A549 (cell line): ENCODE measurements at regions not wholly inside any gene's neighbourhood (a gene's known extent, or its start where the extent isn't known, plus 50 kb on each side); places are given as distances from the start of the nearest gene placed in this dataset.

Experiments
- ATAC-seq, 2 experiments: fragments of 200-7000 bp in 1 of 2; fragments of >200 bp in 1 of 2; cut with Nextera tagmentation in 1 of 2; cut with Tn5 transposase in 1 of 2; 3 replicates each; pipeline versions ENCODE4 v1.8.0 to v1.9.1; 2018 to 2020; ENCODE audit warnings: mild to moderate bottlenecking in 1 of 2, moderate library complexity in 1 of 2
- CTCF ChIA-PET: fragments of 300-600 bp; sonication (Branson Sonifier 250); formaldehyde crosslinking; extraction: SDS; loops from one replicate; lab custom pipeline; 2021; ENCODE audit warnings: antibody characterized with exemption, inconsistent platforms; lab: Yijun Ruan, JAX
- POLR2A ChIA-PET: fragments of 350-600 bp; formaldehyde crosslinking; extraction: SDS; loops from one replicate; lab custom pipeline; 2021; ENCODE audit warnings: antibody characterized with exemption, inconsistent platforms; lab: Yijun Ruan, JAX
- DNase-seq, 2 experiments: peaks; one replicate each; pipeline versions ENCODE4 v3.0.0 to v3.0.0-alpha.2; 2011 to 2016; ENCODE audit warnings: low read depth in 1 of 2, low spot score in 1 of 2
- FAIRE-seq: peaks from 2 replicates; lab custom pipeline; 2011; peaks lifted over from hg19 to GRCh38; lab: Jason Lieb, UNC
- H3K27ac ChIP-seq, 2 experiments: fragments of >200 bp; sonication (Bioruptor Twin); formaldehyde crosslinking; 3 replicates each; pipeline ENCODE4 v1.5.1; 2016 to 2017
- H3K4me1 ChIP-seq: fragments of >200 bp; sonication (Bioruptor Twin); formaldehyde crosslinking; 3 replicates; pipeline ENCODE4 v1.6.1; 2016
- H3K4me2 ChIP-seq: fragments of >200 bp; sonication (Bioruptor Twin); formaldehyde crosslinking; 3 replicates; pipeline ENCODE4 v1.6.1; 2016
- H3K4me3 ChIP-seq: fragments of >200 bp; sonication (Bioruptor Twin); formaldehyde crosslinking; 3 replicates; pipeline ENCODE4 v1.5.1; 2016
- H3K9me3 ChIP-seq: fragments of >200 bp; sonication (Bioruptor Twin); formaldehyde crosslinking; 3 replicates; pipeline ENCODE4 v1.6.1; 2016
- ATOH8 ChIP-seq: fragments of 250-450 bp; sonication (Bioruptor Pico); IDR thresholded peaks from 2 replicates; pipeline ENCODE4 v1.5.0; 2020; ENCODE audit warnings: low read depth, mild to moderate bottlenecking, moderate library complexity
- CBX2 ChIP-seq: fragments of 200-600 bp; sonication (generic); IDR thresholded peaks from 2 replicates; pipeline ENCODE4 v1.6.1; 2016; ENCODE audit warnings: low read depth, mild to moderate bottlenecking, borderline replicate concordance
- CBX8 ChIP-seq: fragments of 200-600 bp; sonication (generic); IDR thresholded peaks from 2 replicates; pipeline ENCODE4 v1.6.1; 2016
- CEBPB ChIP-seq, 2 experiments: fragments of >200 bp in 1 of 2; sonication (Bioruptor Twin) in 1 of 2; formaldehyde crosslinking in 1 of 2; IDR thresholded peaks; 2 replicates each; pipeline ENCODE4 v1.6.1; 2012 to 2016
- CHD2 ChIP-seq: fragments of 150-350 bp; IDR thresholded peaks from 2 replicates; pipeline ENCODE4 v1.6.1; 2014; ENCODE audit warnings: low read length; ENCODE audit not compliant: partially characterized antibody
- CHD4 ChIP-seq: fragments of 200-600 bp; sonication (generic); IDR thresholded peaks from 2 replicates; pipeline ENCODE4 v1.6.1; 2016; ENCODE audit warnings: antibody characterized with exemption, mild to moderate bottlenecking, borderline replicate concordance
- EHMT2 ChIP-seq: fragments of 200-600 bp; sonication (generic); IDR thresholded peaks from 2 replicates; pipeline ENCODE4 v1.6.1; 2016; ENCODE audit warnings: antibody characterized with exemption, low read depth, mild to moderate bottlenecking, moderate library complexity
- ESRRA ChIP-seq: fragments of 150-350 bp; IDR thresholded peaks from 2 replicates; pipeline ENCODE4 v1.6.1; 2014; ENCODE audit warnings: mild to moderate bottlenecking, low read length, borderline replicate concordance
- FOSL2 ChIP-seq, 2 experiments: fragments of 450-650 bp in 1 of 2; fragments of >200 bp in 1 of 2; sonication (Bioruptor Twin) in 1 of 2; formaldehyde crosslinking; IDR thresholded peaks; 2 replicates each; pipeline versions ENCODE4 v1.5.0 to v1.6.1; 2016 to 2020; ENCODE audit warnings: mild to moderate bottlenecking in 1 of 2, moderate library complexity in 1 of 2
- HDAC2 ChIP-seq: fragments of 200-600 bp; sonication (generic); IDR thresholded peaks from 2 replicates; pipeline ENCODE4 v1.6.1; 2016
- HOXA7 ChIP-seq: fragments of 250-450 bp; sonication (Bioruptor Pico); IDR thresholded peaks from 2 replicates; pipeline ENCODE4 v1.5.0; 2020; ENCODE audit warnings: mild to moderate bottlenecking, moderate library complexity
- HOXB13 ChIP-seq: fragments of 250-450 bp; sonication (Bioruptor Pico); IDR thresholded peaks from 2 replicates; pipeline ENCODE4 v1.5.0; 2020; ENCODE audit warnings: low read depth, mild to moderate bottlenecking, moderate library complexity
- HOXB5 ChIP-seq: fragments of 250-450 bp; sonication (Bioruptor Pico); IDR thresholded peaks from 2 replicates; pipeline ENCODE4 v1.5.0; 2020; ENCODE audit warnings: mild to moderate bottlenecking, moderate library complexity
- JUNB ChIP-seq: fragments of >200 bp; sonication (Bioruptor Twin); formaldehyde crosslinking; IDR thresholded peaks from 2 replicates; pipeline ENCODE4 v1.6.1; 2016
- KDM1A ChIP-seq: fragments of 200-600 bp; sonication (generic); IDR thresholded peaks from 2 replicates; pipeline ENCODE4 v1.6.1; 2016; ENCODE audit warnings: low read depth, mild to moderate bottlenecking
- NFE2L2 ChIP-seq: fragments of 150-350 bp; conservative IDR thresholded peaks from 2 replicates; pipeline ENCODE4 v1.6.1; 2014; ENCODE audit warnings: low read length
- PHF8 ChIP-seq: fragments of 200-600 bp; sonication (generic); IDR thresholded peaks from 2 replicates; pipeline ENCODE4 v1.6.1; 2016; ENCODE audit warnings: low read depth, mild to moderate bottlenecking, antibody characterized with exemption, moderate library complexity, borderline replicate concordance
- RAD21 ChIP-seq, 2 experiments: fragments of >200 bp in 1 of 2; sonication (Bioruptor Twin) in 1 of 2; formaldehyde crosslinking in 1 of 2; IDR thresholded peaks in 1 of 2; conservative IDR thresholded peaks in 1 of 2; 2 replicates in 1 of 2; 3 replicates in 1 of 2; pipeline ENCODE4 v1.6.1; 2012 to 2018; ENCODE audit warnings: inconsistent platforms in 1 of 2
- RARB ChIP-seq: fragments of 250-450 bp; sonication (Bioruptor Pico); IDR thresholded peaks from 2 replicates; pipeline ENCODE4 v1.8.0; 2021; ENCODE audit warnings: mild to moderate bottlenecking, moderate library complexity
- RFX5 ChIP-seq: fragments of 450-650 bp; IDR thresholded peaks from 2 replicates; pipeline ENCODE4 v1.7.1; 2014; ENCODE audit warnings: antibody characterized with exemption, mild to moderate bottlenecking, moderate library complexity
- SMC3 ChIP-seq: fragments of >200 bp; sonication (Bioruptor Twin); formaldehyde crosslinking; IDR thresholded peaks from 3 replicates; pipeline ENCODE4 v1.6.1; 2018; ENCODE audit warnings: inconsistent platforms
- TFCP2L1 ChIP-seq: fragments of 250-450 bp; sonication (Bioruptor Pico); IDR thresholded peaks from 2 replicates; pipeline ENCODE4 v1.5.0; 2021; ENCODE audit warnings: mild to moderate bottlenecking
- TP53 ChIP-seq: fragments of 250-450 bp; sonication (Bioruptor Pico); IDR thresholded peaks from 2 replicates; pipeline ENCODE4 v1.5.0; 2021; ENCODE audit warnings: mild to moderate bottlenecking, moderate library complexity
- ZNF302 ChIP-seq: fragments of 250-450 bp; sonication (Bioruptor Pico); IDR thresholded peaks from 2 replicates; pipeline ENCODE4 v1.9.0; 2021; ENCODE audit warnings: inconsistent platforms, mild to moderate bottlenecking, moderate library complexity
- ZSCAN20 ChIP-seq: fragments of 250-450 bp; sonication (Bioruptor Pico); IDR thresholded peaks from 2 replicates; pipeline ENCODE4 v1.8.0; 2022; ENCODE audit warnings: mild to moderate bottlenecking, moderate library complexity
- WGBS: methylation state at CpG from one replicate; pipeline ENCODE4 v1.1.6; 2017; ENCODE audit errors: missing lambda C conversion rate; 5-methylcytosine and 5-hydroxymethylcytosine counted together
- TF ChIP-seq, protein P1 (sequence below): IDR thresholded peaks from 2 replicates; pipeline ENCODE4 v1.6.1; 2012; ENCODE audit warnings: low read depth, borderline replicate concordance
- TF ChIP-seq, protein P2 (sequence below): fragments of 250-450 bp; sonication (Bioruptor Pico); IDR thresholded peaks from 2 replicates; pipeline ENCODE4 v1.5.0; 2021; ENCODE audit warnings: mild to moderate bottlenecking, moderate library complexity, borderline replicate concordance
- TF ChIP-seq, protein P3 (sequence below): fragments of >200 bp; sonication (Bioruptor Twin); formaldehyde crosslinking; IDR thresholded peaks from 3 replicates; pipeline ENCODE4 v1.6.1; 2016

GRCh38 chr18:78896111-78896905, 83.3 kb upstream of the SALL3 start:
- no peak overlapping the region for H3K27ac ChIP-seq
- POLR2A ChIA-PET, result no interaction called here
- ATAC-seq (no peak), FAIRE-seq (no peak), DNase-seq (no peak)
- 50% methylated on average over 19 of the region's 22 CpGs for WGBS
- H3K9me3 ChIP-seq, result no peaks in the 10 kb centered on the region
- CTCF ChIA-PET, result no interaction called here
- no peak overlapping the region for H3K4me2 ChIP-seq
- H3K4me1 ChIP-seq, result no peaks in the 10 kb centered on the region
- no peak overlapping the region for H3K4me3 ChIP-seq
- TF ChIP-seq HOXB13 (CRISPR knock-in tag) (no peak), PHF8 (no peak)

- no peak for FAIRE-seq
- DNase-seq, result no peak
- Histone ChIP-seq H3K4me1 (no peaks in the 10 kb centered on the region), H3K4me2 (no peak overlapping the region)
- 1% methylated on average over 5 of the region's 9 CpGs for WGBS
- no peak for ATAC-seq
- POLR2A ChIA-PET, result no interaction called here
- no peak for TF ChIP-seq TFCP2L1 (CRISPR knock-in tag)
- TF ChIP-seq, all 56 proteins: peak for 0
- CTCF ChIA-PET, result no interaction called here
- Histone ChIP-seq H3K9me3 (no peaks in the 10 kb centered on the region), H3K4me3 (no peak overlapping the region), H3K27ac (no peak overlapping the region)
Observed at GRCh38 chr18:78898066-78898465, 81.6 kb upstream of the SALL3 start.

- H3K4me3 ChIP-seq, result no peak overlapping the region
- no peak overlapping the region for H3K27ac ChIP-seq
- ATAC-seq (no peak), DNase-seq (no peak), FAIRE-seq (no peak)
- no peak for TF ChIP-seq FOSL2 (IDR thresholded peaks at IDR 0.05)
- no peak for TF ChIP-seq FOSL2 (CRISPR knock-in tag; IDR thresholded peaks at IDR 0.05)
- no peak for TF ChIP-seq HDAC2
- no peak for TF ChIP-seq HOXA7 (CRISPR knock-in tag)
- no peak for TF ChIP-seq RARB (CRISPR knock-in tag)
- TF ChIP-seq EHMT2, result no peak
- TF ChIP-seq TFCP2L1 (CRISPR knock-in tag), result no peak
- TF ChIP-seq CHD4, result no peak
- TF ChIP-seq KDM1A, result no peak
- no peak for TF ChIP-seq CEBPB (IDR thresholded peaks at IDR 0.05)
- no peak for TF ChIP-seq SMC3
- TF ChIP-seq RFX5, result no peak
- no peak for TF ChIP-seq ZSCAN20 (CRISPR knock-in tag)
- TF ChIP-seq, protein P1, sequence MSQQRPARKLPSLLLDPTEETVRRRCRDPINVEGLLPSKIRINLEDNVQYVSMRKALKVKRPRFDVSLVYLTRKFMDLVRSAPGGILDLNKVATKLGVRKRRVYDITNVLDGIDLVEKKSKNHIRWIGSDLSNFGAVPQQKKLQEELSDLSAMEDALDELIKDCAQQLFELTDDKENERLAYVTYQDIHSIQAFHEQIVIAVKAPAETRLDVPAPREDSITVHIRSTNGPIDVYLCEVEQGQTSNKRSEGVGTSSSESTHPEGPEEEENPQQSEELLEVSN, result no peak
- TF ChIP-seq NFE2L2, result no peak
- no peak for TF ChIP-seq RAD21 (conservative IDR thresholded peaks at IDR 0.05 in 1 of 2, IDR thresholded peaks at IDR 0.05 in 1 of 2)
- TF ChIP-seq CBX2, result no peak
- ChIA-PET CTCF (no interaction called here), POLR2A (no interaction called here)
- WGBS, result 5% methylated on average over 7 of the region's 14 CpGs
- no peak overlapping the region for H3K4me2 ChIP-seq
- H3K4me1 ChIP-seq, result no peaks in the 10 kb centered on the region
- no peaks in the 10 kb centered on the region for H3K9me3 ChIP-seq
Observed at GRCh38 chr18:78898635-78899034, 81.0 kb upstream of the SALL3 start.

- ChIA-PET CTCF (no interaction called here), POLR2A (no interaction called here)
- ATAC-seq, result no peak
- no peak overlapping the region for H3K27ac ChIP-seq
- no peaks in the 10 kb centered on the region for H3K4me1 ChIP-seq
- H3K9me3 ChIP-seq, result no peaks in the 10 kb centered on the region
- no peak overlapping the region for H3K4me3 ChIP-seq
- H3K4me2 ChIP-seq, result no peak overlapping the region
- no CpG with 5 or more reads among the region's 3 CpGs for WGBS
- FAIRE-seq, result no peak
- no peak for DNase-seq
- TF ChIP-seq ZNF302 (CRISPR knock-in tag), result no peak
- no peak for TF ChIP-seq ESRRA
- TF ChIP-seq, protein P2, sequence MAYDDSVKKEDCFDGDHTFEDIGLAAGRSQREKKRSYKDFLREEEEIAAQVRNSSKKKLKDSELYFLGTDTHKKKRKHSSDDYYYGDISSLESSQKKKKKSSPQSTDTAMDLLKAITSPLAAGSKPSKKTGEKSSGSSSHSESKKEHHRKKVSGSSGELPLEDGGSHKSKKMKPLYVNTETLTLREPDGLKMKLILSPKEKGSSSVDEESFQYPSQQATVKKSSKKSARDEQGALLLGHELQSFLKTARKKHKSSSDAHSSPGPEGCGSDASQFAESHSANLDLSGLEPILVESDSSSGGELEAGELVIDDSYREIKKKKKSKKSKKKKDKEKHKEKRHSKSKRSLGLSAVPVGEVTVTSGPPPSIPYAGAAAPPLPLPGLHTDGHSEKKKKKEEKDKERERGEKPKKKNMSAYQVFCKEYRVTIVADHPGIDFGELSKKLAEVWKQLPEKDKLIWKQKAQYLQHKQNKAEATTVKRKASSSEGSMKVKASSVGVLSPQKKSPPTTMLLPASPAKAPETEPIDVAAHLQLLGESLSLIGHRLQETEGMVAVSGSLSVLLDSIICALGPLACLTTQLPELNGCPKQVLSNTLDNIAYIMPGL (CRISPR knock-in tag), result no peak
- no peak for TF ChIP-seq CHD2
- TF ChIP-seq CBX8, result no peak
- TF ChIP-seq HOXA7 (CRISPR knock-in tag), result no peak
- TF ChIP-seq, protein P3, sequence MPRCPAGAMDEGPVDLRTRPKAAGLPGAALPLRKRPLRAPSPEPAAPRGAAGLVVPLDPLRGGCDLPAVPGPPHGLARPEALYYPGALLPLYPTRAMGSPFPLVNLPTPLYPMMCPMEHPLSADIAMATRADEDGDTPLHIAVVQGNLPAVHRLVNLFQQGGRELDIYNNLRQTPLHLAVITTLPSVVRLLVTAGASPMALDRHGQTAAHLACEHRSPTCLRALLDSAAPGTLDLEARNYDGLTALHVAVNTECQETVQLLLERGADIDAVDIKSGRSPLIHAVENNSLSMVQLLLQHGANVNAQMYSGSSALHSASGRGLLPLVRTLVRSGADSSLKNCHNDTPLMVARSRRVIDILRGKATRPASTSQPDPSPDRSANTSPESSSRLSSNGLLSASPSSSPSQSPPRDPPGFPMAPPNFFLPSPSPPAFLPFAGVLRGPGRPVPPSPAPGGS, result no peak
- TF ChIP-seq TP53 (CRISPR knock-in tag), result no peak
- no peak for TF ChIP-seq HOXB5
- no peak for TF ChIP-seq SMC3
- no peak for TF ChIP-seq JUNB
- no peak for TF ChIP-seq ATOH8 (CRISPR knock-in tag)
- TF ChIP-seq NFE2L2, result no peak
Observed at GRCh38 chr18:78899241-78899640, 80.4 kb upstream of the SALL3 start.
